Vagina (tissue), 2 donors: ENCODE measurements at regions not wholly inside any gene's neighbourhood (a gene's known extent, or its start where the extent isn't known, plus 50 kb on each side); places are given as distances from the start of the nearest gene placed in this dataset.

Experiments used
- DNase-seq, 2 donors: peaks; one replicate each; pipeline ENCODE4 v3.0.0-alpha.2; 2017; ENCODE audit errors: extremely low spot score in 2 of 2
- H3K27ac ChIP-seq: fragments of 200-600 bp; sonication (generic); one replicate; pipeline ENCODE4 v1.5.1; 2019
- H3K27me3 ChIP-seq: fragments of 200-600 bp; sonication (generic); one replicate; pipeline ENCODE4 v1.5.1; 2019
- H3K36me3 ChIP-seq, 2 donors: fragments of 200-600 bp; sonication (generic); one replicate each; pipeline ENCODE4 v1.5.1; 2017 to 2019
- H3K4me1 ChIP-seq: fragments of 200-600 bp; sonication (generic); one replicate; pipeline ENCODE4 v1.5.1; 2019
- H3K4me3 ChIP-seq, 2 donors: fragments of 200-600 bp; sonication (generic); 1 replicate in 1 of 2; 2 replicates in 1 of 2; pipeline ENCODE4 v1.5.1; 2016 to 2019
- H3K9me3 ChIP-seq: fragments of 200-600 bp; sonication (generic); one replicate; pipeline ENCODE4 v1.5.1; 2019
- POLR2A ChIP-seq, 2 donors: fragments of 450-650 bp; IDR thresholded peaks; one replicate each; pipeline ENCODE4 v1.6.1; 2017; ENCODE audit warnings: antibody characterized with exemption in 2 of 2, mild to moderate bottlenecking in 2 of 2, moderate library complexity in 2 of 2
- POLR2AphosphoS5 ChIP-seq, 2 donors: sonication (generic); formaldehyde crosslinking; IDR thresholded peaks; one replicate each; pipeline ENCODE4 v1.9.0; 2017; ENCODE audit warnings: antibody characterized with exemption in 2 of 2, mild to moderate bottlenecking in 2 of 2, low read depth in 1 of 2; ENCODE audit not compliant: insufficient read depth in 1 of 2
- intact Hi-C: fragments of 100-400 bp; cut with DNase I; formaldehyde crosslinking; loops from one replicate; pipeline ENCODE4 v1.15.1; 2023
- TF ChIP-seq, protein P1 (sequence below), 3 experiments: fragments of 450-650 bp in 2 of 3; fragments of 200-600 bp in 1 of 3; sonication (generic) in 1 of 3; IDR thresholded peaks; one replicate each; pipeline ENCODE4 v1.5.1; 2017 to 2019; ENCODE audit warnings: antibody characterized with exemption in 3 of 3, mild to moderate bottlenecking in 2 of 3, moderate library complexity in 2 of 3

DNA sequence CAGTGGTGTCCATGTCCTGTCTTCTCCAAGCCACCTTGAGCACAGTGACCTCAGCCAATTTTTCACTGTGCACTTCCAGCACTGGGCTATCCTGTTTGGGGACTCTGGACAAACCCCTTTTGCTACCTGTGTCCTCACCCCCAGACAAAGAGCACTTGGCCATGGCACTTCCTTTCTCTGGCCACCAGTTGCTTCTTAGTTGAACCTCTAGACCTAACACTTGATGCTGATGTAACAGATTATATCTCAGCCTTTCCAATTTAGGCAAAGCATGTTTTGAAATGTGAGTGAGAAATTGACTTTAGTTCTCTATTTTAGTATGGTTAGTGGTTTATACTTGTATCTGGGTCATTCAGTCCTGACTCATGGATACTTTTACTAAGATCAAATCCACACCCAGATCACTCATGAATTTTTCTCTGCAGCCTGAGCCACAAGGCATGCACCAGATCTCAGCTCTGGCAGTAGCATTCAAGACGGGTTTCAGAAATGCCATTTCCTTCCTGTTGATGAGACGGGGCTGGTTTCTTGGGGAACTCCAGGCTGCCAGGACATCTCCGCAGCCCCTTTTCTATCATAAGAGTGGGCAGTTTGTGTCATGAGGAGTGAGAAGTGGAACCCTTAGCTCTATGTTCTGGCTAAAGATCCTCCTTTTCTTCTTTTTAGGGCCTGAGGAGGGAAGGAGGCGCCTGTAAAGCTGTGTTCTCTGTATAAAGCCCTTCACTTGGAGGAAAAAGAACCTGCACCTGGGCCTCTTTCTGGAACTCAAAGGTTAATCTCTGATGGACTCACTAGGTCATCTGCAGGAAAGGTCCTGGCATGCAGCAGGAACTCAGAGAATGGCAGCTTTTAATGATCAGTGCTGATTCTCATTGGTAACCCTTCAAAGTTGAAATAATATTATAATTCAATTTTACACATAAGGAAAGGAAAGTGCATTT is 185.6 kb upstream of the TENM4 start:
- Histone ChIP-seq H3K9me3 (no peaks in the 10 kb centered on the region), H3K27ac (no peak overlapping the region), H3K4me1 (peaks cover 5% of the 10 kb centered on the region), H3K27me3 (no peaks in the 10 kb centered on the region), H3K36me3 (no peaks in the 10 kb centered on the region), H3K4me3 (no peak overlapping the region)
- no peak for DNase-seq
- TF ChIP-seq POLR2AphosphoS5 (IDR thresholded peaks at IDR 0.05; ENCODE audit: insufficient read depth in 1 of 2, low read depth in 1 of 2) (no peak), POLR2A (IDR thresholded peaks at IDR 0.05) (no peak)
- TF ChIP-seq, protein P1, sequence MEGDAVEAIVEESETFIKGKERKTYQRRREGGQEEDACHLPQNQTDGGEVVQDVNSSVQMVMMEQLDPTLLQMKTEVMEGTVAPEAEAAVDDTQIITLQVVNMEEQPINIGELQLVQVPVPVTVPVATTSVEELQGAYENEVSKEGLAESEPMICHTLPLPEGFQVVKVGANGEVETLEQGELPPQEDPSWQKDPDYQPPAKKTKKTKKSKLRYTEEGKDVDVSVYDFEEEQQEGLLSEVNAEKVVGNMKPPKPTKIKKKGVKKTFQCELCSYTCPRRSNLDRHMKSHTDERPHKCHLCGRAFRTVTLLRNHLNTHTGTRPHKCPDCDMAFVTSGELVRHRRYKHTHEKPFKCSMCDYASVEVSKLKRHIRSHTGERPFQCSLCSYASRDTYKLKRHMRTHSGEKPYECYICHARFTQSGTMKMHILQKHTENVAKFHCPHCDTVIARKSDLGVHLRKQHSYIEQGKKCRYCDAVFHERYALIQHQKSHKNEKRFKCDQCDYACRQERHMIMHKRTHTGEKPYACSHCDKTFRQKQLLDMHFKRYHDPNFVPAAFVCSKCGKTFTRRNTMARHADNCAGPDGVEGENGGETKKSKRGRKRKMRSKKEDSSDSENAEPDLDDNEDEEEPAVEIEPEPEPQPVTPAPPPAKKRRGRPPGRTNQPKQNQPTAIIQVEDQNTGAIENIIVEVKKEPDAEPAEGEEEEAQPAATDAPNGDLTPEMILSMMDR (IDR thresholded peaks at IDR 0.05) = no peak
- intact Hi-C loops = no loop called here

DNA sequence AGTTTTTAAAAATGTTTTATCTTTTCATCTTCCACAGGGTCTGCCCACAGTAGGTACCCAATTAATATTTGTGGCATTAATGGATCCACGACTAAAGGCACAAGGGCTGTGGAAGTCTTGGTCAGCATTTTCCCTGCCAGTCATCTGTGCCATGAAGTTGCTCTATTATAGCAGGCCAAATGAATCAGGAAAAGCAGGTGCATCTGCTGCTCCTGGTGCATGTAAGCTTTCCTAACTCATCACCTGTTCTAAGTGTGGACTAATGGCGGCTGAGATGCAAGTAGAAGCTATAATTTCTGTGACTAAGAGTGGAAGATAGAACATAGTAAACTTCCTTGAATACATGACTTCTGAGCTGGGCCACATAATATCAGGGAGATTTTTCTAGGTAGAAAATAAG is 182.5 kb upstream of the TENM4 start:
- H3K9me3 ChIP-seq = no peaks in the 10 kb centered on the region
- intact Hi-C loops = no loop called here
- no peak overlapping the region for H3K27ac ChIP-seq

DNA sequence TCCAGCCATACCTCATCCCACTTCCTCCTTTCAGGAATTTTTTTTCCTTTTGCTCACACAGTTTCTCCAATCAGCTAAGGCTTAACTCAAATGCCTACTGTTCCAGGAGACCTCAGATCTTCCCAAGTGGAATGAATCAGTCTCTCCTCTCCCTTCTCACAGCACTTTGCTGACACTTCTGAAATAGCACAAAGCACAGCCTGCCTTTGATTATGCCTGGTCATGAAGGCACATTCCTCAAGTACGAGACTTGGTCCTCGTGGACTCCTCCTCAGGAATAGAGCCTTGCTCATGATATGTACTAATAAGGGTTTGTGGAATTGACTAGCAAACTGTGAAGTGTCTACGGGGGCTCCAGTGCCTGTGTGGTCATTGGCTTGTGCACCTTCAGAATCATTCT is 176.7 kb upstream of the TENM4 start:
- Histone ChIP-seq H3K36me3 (no peaks in the 10 kb centered on the region), H3K27ac (no peak overlapping the region), H3K27me3 (no peaks in the 10 kb centered on the region), H3K9me3 (no peaks in the 10 kb centered on the region), H3K4me3 (no peak overlapping the region), H3K4me1 (no peaks in the 10 kb centered on the region)
- no peak for TF ChIP-seq POLR2A (IDR thresholded peaks at IDR 0.05)
- no peak for DNase-seq
- intact Hi-C loops = no loop called here

More for the DNA sequence above, 182.5 kb upstream of the TENM4 start:
- Histone ChIP-seq H3K36me3 (no peaks in the 10 kb centered on the region), H3K4me1 (peaks cover 5% of the 10 kb centered on the region), H3K4me3 (no peak overlapping the region), H3K27me3 (no peaks in the 10 kb centered on the region)
- peak in 1 of 2 donors; percentile 23 for TF ChIP-seq POLR2AphosphoS5 (IDR thresholded peaks at IDR 0.05; ENCODE audit: insufficient read depth in 1 of 2, low read depth in 1 of 2)
- TF ChIP-seq, protein P1 (IDR thresholded peaks at IDR 0.05) = no peak
- no peak for DNase-seq

- intact Hi-C loops = no loop called here
- H3K27ac ChIP-seq = no peak overlapping the region
- H3K4me3 ChIP-seq = no peak overlapping the region
- no peaks in the 10 kb centered on the region for H3K27me3 ChIP-seq
- H3K4me1 ChIP-seq = no peaks in the 10 kb centered on the region
- TF ChIP-seq, protein P1 (IDR thresholded peaks at IDR 0.05) = no peak
- TF ChIP-seq POLR2A (IDR thresholded peaks at IDR 0.05) (no peak), POLR2AphosphoS5 (IDR thresholded peaks at IDR 0.05; ENCODE audit: insufficient read depth in 1 of 2, low read depth in 1 of 2) (peak in 1 of 2 donors; percentile 32)
- H3K36me3 ChIP-seq = no peaks in the 10 kb centered on the region
- no peak for DNase-seq
- no peaks in the 10 kb centered on the region for H3K9me3 ChIP-seq
Observed at GRCh38 chr11:79616392-79616851, 175.6 kb upstream of the TENM4 start.

DNA sequence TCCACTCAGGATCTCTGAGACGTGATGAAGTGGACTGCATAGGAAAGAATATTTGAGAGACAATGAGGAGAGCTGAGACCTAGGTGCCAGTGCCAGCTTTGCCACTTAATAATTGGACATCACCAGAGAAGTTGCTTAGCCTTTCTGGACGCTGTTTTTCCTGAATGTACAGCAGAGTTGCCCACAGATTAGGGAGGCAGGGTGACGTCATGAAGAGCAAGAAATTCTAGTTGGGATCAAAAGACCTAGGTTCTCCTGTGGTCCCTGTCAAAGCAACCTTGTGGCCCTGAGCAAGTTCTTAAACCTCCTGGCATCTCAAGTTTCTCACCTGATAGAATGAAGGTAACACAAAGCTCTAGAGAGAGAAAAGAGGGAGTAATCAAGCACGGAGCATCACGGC is 174.6 kb upstream of the TENM4 start:
- no peaks in the 10 kb centered on the region for H3K9me3 ChIP-seq
- no peak overlapping the region for H3K27ac ChIP-seq
- no peaks in the 10 kb centered on the region for H3K4me1 ChIP-seq
- no peaks in the 10 kb centered on the region for H3K27me3 ChIP-seq
- TF ChIP-seq, protein P1 (IDR thresholded peaks at IDR 0.05) = no peak
- TF ChIP-seq POLR2AphosphoS5 (IDR thresholded peaks at IDR 0.05; ENCODE audit: insufficient read depth in 1 of 2, low read depth in 1 of 2) (no peak), POLR2A (IDR thresholded peaks at IDR 0.05) (no peak)
- no peak for DNase-seq
- no peaks in the 10 kb centered on the region for H3K36me3 ChIP-seq
- intact Hi-C loops = no loop called here
- no peak overlapping the region for H3K4me3 ChIP-seq
